ENCODE measurements at regions not wholly inside any gene's neighbourhood (a gene's known extent, or its start where the extent isn't known, plus 50 kb on each side); places are given as distances from the start of the nearest gene placed in this dataset.

GRCh38 chr15:91586560-91586959 lies 266.9 kb upstream of the SLCO3A1 start:
- no peak for TF ChIP-seq SMC3 (IDR thresholded peaks at IDR 0.05; ENCODE audit: low read length)
- TF ChIP-seq ZNF180 (CRISPR knock-in tag; IDR thresholded peaks at IDR 0.05; ENCODE audit: borderline replicate concordance, low read depth), result no peak
- TF ChIP-seq ZNF274 (CRISPR knock-in tag; IDR thresholded peaks at IDR 0.05), result no peak
- TF ChIP-seq RBM22 (optimal IDR thresholded peaks at IDR 0.05; ENCODE audit: low read length), result no peak

Data from HepG2 (cell line).